A549 (cell line): ENCODE measurements at regions not wholly inside any gene's neighbourhood (a gene's known extent, or its start where the extent isn't known, plus 50 kb on each side); places are given as distances from the start of the nearest gene placed in this dataset.

Experiments
- CHD2 ChIP-seq: fragments of 150-350 bp; IDR thresholded peaks from 2 replicates; pipeline ENCODE4 v1.6.1; 2014; ENCODE audit warnings: low read length; ENCODE audit not compliant: partially characterized antibody
- EP300 ChIP-seq, 2 experiments: fragments of >200 bp; sonication (Bioruptor Twin); formaldehyde crosslinking; IDR thresholded peaks; 2 replicates in 1 of 2; 3 replicates in 1 of 2; pipeline ENCODE4 v1.6.1; 2016 to 2017
- TF ChIP-seq, protein P1 (sequence below): fragments of >200 bp; sonication (Bioruptor Twin); formaldehyde crosslinking; IDR thresholded peaks from 3 replicates; pipeline ENCODE4 v1.5.1; 2016

DNA sequence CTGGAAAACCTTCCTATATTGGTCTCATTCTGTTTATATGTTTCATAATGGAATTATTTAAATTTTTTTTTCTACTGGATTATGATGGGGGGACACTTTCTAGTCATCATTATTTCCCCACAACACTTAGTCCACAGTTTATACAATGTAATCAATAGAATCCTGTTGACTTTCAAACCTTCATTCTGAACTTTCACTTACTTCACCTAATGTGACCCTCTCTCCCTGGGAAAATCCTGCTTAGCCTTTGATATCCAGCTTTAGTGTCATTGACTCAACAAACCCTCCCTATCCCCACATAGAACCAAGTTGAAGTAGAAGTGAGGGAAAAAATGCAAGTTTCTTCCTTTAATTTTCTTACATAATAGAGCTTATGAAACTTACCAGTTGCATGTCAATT lies 666.0 kb downstream of the MECOM start:
- no peak for TF ChIP-seq CHD2
- TF ChIP-seq, protein P1, sequence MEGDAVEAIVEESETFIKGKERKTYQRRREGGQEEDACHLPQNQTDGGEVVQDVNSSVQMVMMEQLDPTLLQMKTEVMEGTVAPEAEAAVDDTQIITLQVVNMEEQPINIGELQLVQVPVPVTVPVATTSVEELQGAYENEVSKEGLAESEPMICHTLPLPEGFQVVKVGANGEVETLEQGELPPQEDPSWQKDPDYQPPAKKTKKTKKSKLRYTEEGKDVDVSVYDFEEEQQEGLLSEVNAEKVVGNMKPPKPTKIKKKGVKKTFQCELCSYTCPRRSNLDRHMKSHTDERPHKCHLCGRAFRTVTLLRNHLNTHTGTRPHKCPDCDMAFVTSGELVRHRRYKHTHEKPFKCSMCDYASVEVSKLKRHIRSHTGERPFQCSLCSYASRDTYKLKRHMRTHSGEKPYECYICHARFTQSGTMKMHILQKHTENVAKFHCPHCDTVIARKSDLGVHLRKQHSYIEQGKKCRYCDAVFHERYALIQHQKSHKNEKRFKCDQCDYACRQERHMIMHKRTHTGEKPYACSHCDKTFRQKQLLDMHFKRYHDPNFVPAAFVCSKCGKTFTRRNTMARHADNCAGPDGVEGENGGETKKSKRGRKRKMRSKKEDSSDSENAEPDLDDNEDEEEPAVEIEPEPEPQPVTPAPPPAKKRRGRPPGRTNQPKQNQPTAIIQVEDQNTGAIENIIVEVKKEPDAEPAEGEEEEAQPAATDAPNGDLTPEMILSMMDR, result no peak
- TF ChIP-seq EP300 (IDR thresholded peaks at IDR 0.05), result no peak
